ENCODE measurements at regions not wholly inside any gene's neighbourhood (a gene's known extent, or its start where the extent isn't known, plus 50 kb on each side); places are given as distances from the start of the nearest gene placed in this dataset.

DNA sequence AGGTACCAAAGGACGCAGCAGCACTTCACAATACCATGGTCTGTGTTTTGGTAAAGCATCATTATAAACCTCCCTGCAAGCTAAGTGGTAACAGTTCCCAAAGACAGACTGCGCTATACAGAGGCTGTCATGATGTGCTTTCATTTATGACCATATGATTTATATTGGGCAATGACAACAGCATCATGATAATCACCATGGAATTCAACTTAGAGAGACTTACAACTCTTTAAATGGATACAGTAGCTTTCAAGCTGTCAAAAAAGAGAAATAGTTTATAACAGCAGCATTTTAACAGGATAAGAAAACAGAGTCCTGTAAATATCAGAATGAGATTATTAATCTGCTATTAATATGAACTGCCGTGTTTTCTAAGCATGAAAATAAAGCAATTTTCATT, 341.7 kb downstream of the GPR37 start:
- H3K36me3 ChIP-seq: no peaks in the 10 kb centered on the region
- H3K9me3 ChIP-seq (replicated peaks in 1 of 11): no peaks in the 10 kb centered on the region
- no peak for TF ChIP-seq Cebpa-rat (IDR thresholded peaks at IDR 0.05)
- H3K4me3 ChIP-seq: no peak overlapping the region
- no peak overlapping the region for H3K9ac ChIP-seq
- no peaks in the 10 kb centered on the region for H4K20me1 ChIP-seq
- peaks cover 0 to 9% (median 0%) of the 10 kb centered on the region in 10 experiments; a peak in 5 of 20 replicates for H3K4me1 ChIP-seq
- no peaks in the 10 kb centered on the region for H3K27me3 ChIP-seq
- H3K4me2 ChIP-seq: no peak overlapping the region
- no peak overlapping the region for H3K27ac ChIP-seq

DNA sequence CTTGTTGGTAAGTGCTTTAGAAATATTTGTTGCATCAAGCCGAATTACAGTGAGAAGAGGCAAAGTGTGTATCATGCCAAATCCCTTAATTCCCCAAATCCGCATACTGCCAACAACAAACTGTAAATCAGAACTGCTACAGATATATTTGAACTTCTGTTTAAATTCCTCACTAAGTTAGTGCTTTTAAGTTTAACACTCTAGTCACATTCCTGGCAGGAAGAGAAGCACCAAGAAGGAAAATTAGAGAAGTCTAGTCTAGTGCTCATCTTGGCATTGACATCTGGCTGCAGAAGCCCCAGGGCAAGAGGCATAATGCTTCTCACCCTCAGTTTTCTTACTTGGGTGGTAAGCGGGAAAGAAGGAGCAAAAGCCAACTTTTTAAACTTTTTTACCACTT, 343.5 kb downstream of the GPR37 start:
- H3K4me1 ChIP-seq: peaks cover 0 to 9% (median 0%) of the 10 kb centered on the region in 10 experiments; a peak in 5 of 20 replicates
- H3K4me3 ChIP-seq: no peak overlapping the region
- H4K20me1 ChIP-seq: no peaks in the 10 kb centered on the region
- H3K36me3 ChIP-seq: no peaks in the 10 kb centered on the region
- no peak for TF ChIP-seq Cebpa-rat (IDR thresholded peaks at IDR 0.05)
- no peak overlapping the region for H3K4me2 ChIP-seq
- H3K27ac ChIP-seq: no peak overlapping the region
- no peaks in the 10 kb centered on the region for H3K27me3 ChIP-seq
- H3K9me3 ChIP-seq (replicated peaks in 1 of 11): no peaks in the 10 kb centered on the region
- H3K9ac ChIP-seq: no peak overlapping the region

DNA sequence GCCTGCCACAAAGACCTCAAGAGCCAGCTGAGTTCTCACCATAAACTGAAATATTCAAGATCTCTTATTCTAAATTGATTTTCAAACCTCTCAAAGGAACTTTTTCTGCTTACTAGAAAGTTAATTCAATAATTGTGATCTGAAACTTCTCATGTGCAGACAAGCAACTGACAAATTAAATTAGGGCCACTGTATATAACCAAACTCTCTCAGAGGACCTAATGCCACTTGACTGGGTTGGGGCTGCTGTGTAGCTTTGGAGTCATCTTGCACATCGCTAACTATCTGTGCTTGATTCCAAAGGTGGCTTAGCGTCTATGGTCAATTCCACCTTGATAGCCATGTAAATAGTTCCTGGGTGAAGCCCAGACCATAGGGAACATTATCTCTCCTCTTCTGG, 345.2 kb downstream of the GPR37 start:
- Histone ChIP-seq H3K4me2 (no peak overlapping the region), H3K27ac (no peak overlapping the region), H4K20me1 (no peaks in the 10 kb centered on the region), H3K36me3 (no peaks in the 10 kb centered on the region), H3K27me3 (no peaks in the 10 kb centered on the region), H3K9me3 (replicated peaks in 1 of 11) (no peaks in the 10 kb centered on the region), H3K4me3 (no peak overlapping the region), H3K9ac (no peak overlapping the region), H3K4me1 (no peaks in the 10 kb centered on the region)
- no peak for TF ChIP-seq Cebpa-rat (IDR thresholded peaks at IDR 0.05)

GRCh38 chr7:124413029-124413428, 352.6 kb downstream of the GPR37 start:
- Histone ChIP-seq H3K9ac (no peak overlapping the region), H4K20me1 (no peaks in the 10 kb centered on the region), H3K4me1 (peaks cover 0 to 11% (median 7%) of the 10 kb centered on the region in 10 experiments; a peak in 5 of 20 replicates), H3K9me3 (replicated peaks in 1 of 11) (no peaks in the 10 kb centered on the region), H3K27ac (no peak overlapping the region), H3K27me3 (no peaks in the 10 kb centered on the region), H3K36me3 (no peaks in the 10 kb centered on the region), H3K4me3 (no peak overlapping the region), H3K4me2 (no peak overlapping the region)
- TF ChIP-seq Cebpa-rat (IDR thresholded peaks at IDR 0.05): no peak

- Histone ChIP-seq H3K4me3 (no peak overlapping the region), H3K9ac (no peak overlapping the region), H3K9me3 (replicated peaks in 1 of 11) (no peaks in the 10 kb centered on the region), H3K36me3 (no peaks in the 10 kb centered on the region), H4K20me1 (no peaks in the 10 kb centered on the region), H3K4me2 (peak overlapping the region in 3 of 11 experiments; percentile 17 to 47 (median 46); a peak in 5 of 22 replicates), H3K27me3 (no peaks in the 10 kb centered on the region), H3K27ac (no peak overlapping the region), H3K4me1 (peaks cover 0 to 11% (median 7%) of the 10 kb centered on the region in 10 experiments; a peak in 5 of 20 replicates)
- no peak for TF ChIP-seq Cebpa-rat (IDR thresholded peaks at IDR 0.05)
Measured at GRCh38 chr7:124412531-124412930, 353.1 kb downstream of the GPR37 start.

DNA sequence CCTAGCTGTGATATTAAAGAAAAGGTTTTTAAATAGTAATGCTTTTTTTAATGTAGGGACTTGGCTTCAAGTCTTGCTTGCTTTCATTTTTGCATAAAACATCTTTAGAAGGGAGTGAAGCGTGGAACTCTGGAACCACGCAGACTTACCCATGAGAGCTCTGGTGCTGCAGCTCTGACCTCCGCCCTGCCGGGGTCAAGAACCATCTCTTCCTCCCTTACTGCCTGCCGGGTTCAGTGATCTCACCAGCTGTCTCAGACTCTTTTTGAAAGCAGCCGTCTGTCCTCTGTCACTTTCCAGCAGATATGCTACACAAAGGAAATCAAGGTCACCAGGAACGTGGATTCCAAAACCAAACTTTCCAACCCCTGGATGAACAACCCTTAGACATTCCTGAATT, 353.8 kb downstream of the GPR37 start:
- Histone ChIP-seq H3K27me3 (no peaks in the 10 kb centered on the region), H3K9me3 (replicated peaks in 1 of 11) (no peaks in the 10 kb centered on the region), H3K36me3 (no peaks in the 10 kb centered on the region), H4K20me1 (no peaks in the 10 kb centered on the region), H3K4me2 (peak overlapping the region in 4 of 11 experiments; percentile 3 to 47 (median 32); a peak in 7 of 22 replicates), H3K4me3 (no peak overlapping the region), H3K4me1 (peaks cover 0 to 11% (median 7%) of the 10 kb centered on the region in 10 experiments; a peak in 5 of 20 replicates), H3K27ac (no peak overlapping the region), H3K9ac (no peak overlapping the region)
- TF ChIP-seq Cebpa-rat (IDR thresholded peaks at IDR 0.05): no peak

DNA sequence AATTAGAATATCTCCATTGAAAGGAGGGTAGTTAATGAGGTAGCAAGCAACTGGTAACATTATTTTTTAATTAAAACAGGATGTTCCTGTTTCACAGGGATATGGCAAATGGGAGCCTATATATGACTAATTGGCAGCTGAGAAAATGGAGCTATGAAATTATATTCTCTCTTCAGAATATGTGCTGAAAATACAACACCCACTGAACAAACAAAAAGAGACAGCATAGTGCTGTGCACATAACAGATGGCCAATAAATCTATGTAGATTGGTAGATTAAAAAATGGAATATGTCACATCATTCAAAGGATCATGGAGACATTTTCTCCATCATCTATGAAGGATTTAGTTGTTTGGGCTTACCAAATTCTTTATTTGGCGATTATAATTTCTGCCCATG, 362.0 kb downstream of the GPR37 start:
- H3K4me2 ChIP-seq: no peak overlapping the region
- no peaks in the 10 kb centered on the region for H3K27me3 ChIP-seq
- no peaks in the 10 kb centered on the region for H4K20me1 ChIP-seq
- no peak overlapping the region for H3K9ac ChIP-seq
- no peaks in the 10 kb centered on the region for H3K9me3 ChIP-seq (replicated peaks in 1 of 11)
- no peaks in the 10 kb centered on the region for H3K36me3 ChIP-seq
- TF ChIP-seq Cebpa-rat (IDR thresholded peaks at IDR 0.05): no peak
- no peak overlapping the region for H3K4me3 ChIP-seq
- H3K27ac ChIP-seq: no peak overlapping the region
- H3K4me1 ChIP-seq: no peaks in the 10 kb centered on the region

- no peak for TF ChIP-seq Cebpa-rat (IDR thresholded peaks at IDR 0.05)
- no peak overlapping the region for H3K27ac ChIP-seq
- no peak overlapping the region for H3K9ac ChIP-seq
- no peaks in the 10 kb centered on the region for H3K36me3 ChIP-seq
- no peak overlapping the region for H3K4me3 ChIP-seq
- H3K4me2 ChIP-seq: no peak overlapping the region
- no peaks in the 10 kb centered on the region for H4K20me1 ChIP-seq
- H3K4me1 ChIP-seq: no peaks in the 10 kb centered on the region
- H3K9me3 ChIP-seq (replicated peaks in 1 of 11): no peaks in the 10 kb centered on the region
- no peaks in the 10 kb centered on the region for H3K27me3 ChIP-seq
Measured at GRCh38 chr7:124403112-124403511, 362.5 kb downstream of the GPR37 start.

DNA sequence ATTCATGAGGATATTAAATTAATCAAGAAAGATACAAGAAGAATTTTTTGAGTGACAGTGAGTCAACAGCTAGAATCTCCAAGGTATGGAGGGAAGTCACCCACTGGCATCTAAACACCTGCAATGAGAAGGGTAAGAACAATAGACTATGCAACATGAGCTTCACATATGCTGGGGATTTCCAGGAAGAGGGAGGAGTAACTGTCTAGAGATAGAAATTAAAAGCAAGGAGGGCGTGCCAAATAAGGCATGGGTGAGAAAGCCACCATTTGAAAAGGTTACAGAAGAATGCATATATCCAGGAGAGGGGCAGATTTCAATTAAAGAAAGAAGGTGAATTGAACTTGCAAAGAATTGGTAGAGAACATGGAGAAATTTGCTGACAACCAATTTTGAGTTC, 365.7 kb downstream of the GPR37 start:
- Histone ChIP-seq H3K36me3 (no peaks in the 10 kb centered on the region), H3K4me3 (no peak overlapping the region), H3K4me2 (no peak overlapping the region), H3K9me3 (replicated peaks in 1 of 11) (no peaks in the 10 kb centered on the region), H4K20me1 (no peaks in the 10 kb centered on the region), H3K4me1 (no peaks in the 10 kb centered on the region), H3K27me3 (no peaks in the 10 kb centered on the region), H3K27ac (no peak overlapping the region), H3K9ac (no peak overlapping the region)
- TF ChIP-seq Cebpa-rat (IDR thresholded peaks at IDR 0.05): no peak

DNA sequence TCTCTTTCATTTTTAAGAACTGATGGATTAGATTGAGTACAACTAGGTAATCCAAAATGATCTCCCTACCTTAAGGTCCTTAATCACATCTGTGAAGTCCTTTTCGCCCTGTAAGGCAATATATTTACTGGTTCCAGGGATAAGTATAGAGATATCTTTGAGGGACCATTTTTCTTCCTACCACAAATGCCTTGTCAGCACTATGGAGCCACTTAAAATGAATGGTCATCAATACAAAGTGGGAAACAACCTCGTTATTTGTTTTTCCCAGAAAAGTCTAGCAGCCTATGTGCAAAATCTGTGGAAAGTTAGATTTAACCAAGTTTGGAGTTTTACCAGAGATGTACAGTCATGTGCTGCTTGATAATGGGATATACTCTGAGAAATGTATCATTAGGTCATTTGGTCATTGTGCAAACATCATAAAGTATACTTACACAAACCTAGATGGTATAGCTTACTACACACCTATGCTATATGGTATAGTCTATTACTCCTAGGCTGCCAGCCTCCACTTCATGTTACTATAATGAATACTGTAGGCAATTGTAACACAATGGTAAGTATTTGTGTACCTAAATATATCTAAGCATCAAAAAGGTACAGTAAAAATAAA, 366.2 kb upstream of the TMEM229A start:
- no peak for TF ChIP-seq Cebpa-rat (IDR thresholded peaks at IDR 0.05)
- Histone ChIP-seq H3K9ac (no peak overlapping the region), H3K9me3 (replicated peaks in 1 of 11) (no peaks in the 10 kb centered on the region), H3K4me2 (no peak overlapping the region), H3K36me3 (no peaks in the 10 kb centered on the region), H3K27me3 (no peaks in the 10 kb centered on the region), H3K4me3 (no peak overlapping the region), H3K4me1 (peaks cover 0 to 8% (median 0%) of the 10 kb centered on the region in 10 experiments; a peak in 3 of 20 replicates), H3K27ac (no peak overlapping the region), H4K20me1 (no peaks in the 10 kb centered on the region)
